H7 (cell line): ENCODE measurements at regions not wholly inside any gene's neighbourhood (a gene's known extent, or its start where the extent isn't known, plus 50 kb on each side); places are given as distances from the start of the nearest gene placed in this dataset.
A peak's percentile ranks its signal among the peaks of the same experiment; 100 is the strongest.
"Not testable (repeated sequence)": the region's sequence is repeated elsewhere in the genome, so short reads cannot be mapped to it uniquely, and the experiment has no call there.

Source experiments
- DNase-seq: peaks from one replicate; pipeline ENCODE4 v3.0.0; 2012
- H3K27me3 ChIP-seq: 2 replicates; pipeline ENCODE4 v1.6.0; 2011; ENCODE audit warnings: mild to moderate bottlenecking, low read length; ENCODE audit not compliant: control insufficient read depth, insufficient read depth
- H3K36me3 ChIP-seq: replicated peaks from 2 replicates; pipeline ENCODE4 v1.5.1; 2011; ENCODE audit warnings: low read length; ENCODE audit not compliant: control insufficient read depth, insufficient read depth
- H3K4me3 ChIP-seq: 2 replicates; pipeline ENCODE4 v1.5.1; 2011; ENCODE audit warnings: low read depth, mild to moderate bottlenecking, control low read depth, low read length, moderate library complexity; ENCODE audit not compliant: insufficient read depth

DNA sequence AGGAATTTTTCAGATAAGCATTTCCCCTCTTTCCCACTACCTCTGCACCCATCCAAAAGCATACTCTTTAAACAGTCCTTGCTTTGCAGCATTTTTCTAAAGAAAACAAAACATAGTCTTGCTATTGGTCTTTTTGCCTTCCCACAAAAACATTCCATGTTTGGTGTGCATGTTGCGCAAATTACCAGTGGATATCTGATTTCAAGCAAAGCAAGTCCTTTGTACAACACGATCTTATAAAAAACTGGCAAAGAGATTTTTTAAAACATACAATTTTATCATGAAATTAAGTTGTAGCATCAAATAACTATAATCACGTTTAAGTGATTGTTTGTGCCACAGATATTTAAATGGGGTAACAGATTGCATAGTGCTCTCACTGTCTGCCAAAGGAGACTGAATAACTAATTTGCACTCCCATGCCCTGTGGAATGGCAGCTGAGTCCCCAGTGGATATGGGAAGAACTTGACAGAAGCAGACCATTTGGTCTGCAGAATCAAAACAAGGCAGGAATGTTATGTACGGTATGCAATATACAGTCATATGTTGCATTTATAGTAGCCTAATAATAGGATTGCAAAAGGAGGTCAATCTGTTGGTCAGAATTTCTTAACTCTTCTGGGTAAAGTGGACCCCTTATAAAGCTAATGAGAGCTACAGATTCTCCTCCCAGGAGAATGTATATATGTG is 285.7 kb downstream of the TBC1D4 start:
- DNase-seq: no peak
- Histone ChIP-seq H3K4me3 (no peak overlapping the region), H3K27me3 (no peaks in the 10 kb centered on the region), H3K36me3 (no peaks in the 10 kb centered on the region)

DNA sequence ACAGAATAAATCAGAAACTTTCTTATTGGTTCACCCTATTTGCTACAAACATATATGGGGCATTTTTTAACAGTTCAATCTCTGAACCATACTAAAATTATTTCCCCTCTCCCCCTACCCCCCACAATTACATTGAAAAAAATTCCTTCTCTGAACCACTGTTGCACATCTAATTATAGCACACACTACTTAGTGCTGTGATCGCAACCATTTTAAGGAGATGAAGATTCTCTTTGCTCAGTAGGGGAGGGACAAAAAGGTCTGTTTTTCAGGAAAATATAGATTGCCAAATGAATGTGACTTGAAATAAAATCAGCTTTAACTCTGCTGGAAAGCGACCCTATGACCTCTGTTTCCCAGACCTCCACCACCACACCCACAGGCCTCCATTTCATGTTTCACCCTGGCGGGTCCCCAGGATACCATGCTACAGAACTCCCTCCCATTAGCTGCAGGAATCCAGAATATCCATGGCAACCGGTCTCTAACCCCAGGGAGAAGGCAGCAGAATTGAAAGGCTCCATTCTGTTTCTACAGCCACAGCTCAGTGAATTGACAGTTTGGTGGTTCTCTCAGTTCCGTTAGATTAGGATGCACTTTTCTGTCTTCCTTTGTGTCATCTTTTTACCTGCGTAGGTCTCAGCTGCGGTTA is 286.3 kb downstream of the TBC1D4 start:
- no peak overlapping the region for H3K4me3 ChIP-seq
- H3K27me3 ChIP-seq: no peaks in the 10 kb centered on the region
- no peaks in the 10 kb centered on the region for H3K36me3 ChIP-seq
- peak; percentile 16 for DNase-seq

DNA sequence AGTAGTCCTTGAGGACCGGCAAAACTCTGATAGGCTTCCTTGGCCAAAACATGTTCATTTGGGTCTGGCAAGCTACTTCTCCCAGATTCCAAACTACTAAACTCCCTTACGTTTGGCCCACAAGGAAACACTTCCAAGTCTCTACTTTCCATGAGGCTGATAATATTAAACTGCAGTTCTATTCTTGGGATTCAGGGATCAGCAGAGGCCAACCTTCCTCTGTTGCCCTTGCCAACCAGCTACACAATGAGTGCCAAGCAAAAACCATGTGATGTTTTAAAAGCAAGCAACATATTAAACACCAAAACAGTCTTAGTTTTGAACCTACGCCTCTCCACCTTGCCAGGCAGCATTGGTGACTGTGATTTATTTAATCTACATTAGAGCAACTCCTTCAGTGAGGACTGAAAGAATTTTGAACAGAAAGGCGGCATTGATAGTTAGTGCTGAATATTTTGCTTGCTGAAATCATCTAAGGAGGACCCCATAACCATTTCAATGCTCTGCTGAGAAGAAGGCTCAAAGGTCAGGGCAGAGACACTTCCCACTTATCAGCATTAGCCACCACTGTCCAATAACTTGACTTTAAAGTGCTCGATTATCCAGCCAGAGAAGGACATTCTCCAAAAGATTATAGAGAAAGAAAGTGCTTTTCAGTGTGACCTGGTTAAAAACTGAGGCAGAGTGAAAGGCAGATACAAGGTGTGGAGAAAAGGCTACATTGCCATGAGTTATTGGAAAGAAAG is 287.1 kb downstream of the TBC1D4 start:
- Histone ChIP-seq H3K4me3 (no peak overlapping the region), H3K36me3 (no peaks in the 10 kb centered on the region), H3K27me3 (no peaks in the 10 kb centered on the region)
- DNase-seq: no peak

DNA sequence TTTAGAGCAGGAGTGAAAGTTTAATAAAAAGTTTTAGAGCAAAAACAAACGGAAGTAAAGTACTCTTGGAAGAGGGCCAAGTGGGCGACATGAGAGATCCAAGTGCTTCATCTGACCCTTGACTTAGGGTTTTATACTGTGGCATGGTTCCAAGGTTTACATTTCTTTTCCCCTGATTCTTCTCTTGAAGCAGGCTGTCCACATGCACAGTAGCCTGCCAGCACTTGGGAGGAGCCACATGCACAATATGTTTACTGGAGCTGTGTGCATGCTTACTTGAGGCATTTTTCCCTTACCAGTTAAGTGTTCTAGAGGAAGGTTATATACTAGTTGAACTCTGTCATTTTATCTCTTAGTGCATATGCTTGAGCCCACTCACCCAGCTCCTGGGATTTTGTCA is 295.6 kb downstream of the TBC1D4 start:
- Histone ChIP-seq H3K4me3 (no peak overlapping the region), H3K36me3 (no peaks in the 10 kb centered on the region), H3K27me3 (no peaks in the 10 kb centered on the region)
- DNase-seq: no peak

DNA sequence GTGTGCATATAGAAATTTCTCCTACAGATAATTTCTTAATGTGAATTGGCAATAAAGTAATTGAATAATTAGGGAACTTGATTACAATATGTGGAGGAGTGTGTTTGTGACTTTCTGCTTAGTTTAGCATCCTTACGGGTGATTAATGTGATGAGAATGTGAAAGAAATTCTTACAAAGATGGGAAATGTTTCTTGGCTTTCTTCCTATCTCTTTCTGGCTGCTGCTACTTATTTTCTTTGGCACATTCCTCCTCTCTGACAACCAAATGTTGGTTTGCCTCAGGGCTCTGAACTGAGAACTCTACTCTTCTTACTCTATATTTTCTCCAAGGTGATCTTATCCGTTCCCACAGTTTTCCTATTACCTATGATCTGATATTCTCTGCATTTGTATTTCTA is 300.1 kb downstream of the TBC1D4 start:
- Histone ChIP-seq H3K36me3 (no peaks in the 10 kb centered on the region), H3K27me3 (no peaks in the 10 kb centered on the region), H3K4me3 (no peak overlapping the region)
- DNase-seq: no peak

DNA sequence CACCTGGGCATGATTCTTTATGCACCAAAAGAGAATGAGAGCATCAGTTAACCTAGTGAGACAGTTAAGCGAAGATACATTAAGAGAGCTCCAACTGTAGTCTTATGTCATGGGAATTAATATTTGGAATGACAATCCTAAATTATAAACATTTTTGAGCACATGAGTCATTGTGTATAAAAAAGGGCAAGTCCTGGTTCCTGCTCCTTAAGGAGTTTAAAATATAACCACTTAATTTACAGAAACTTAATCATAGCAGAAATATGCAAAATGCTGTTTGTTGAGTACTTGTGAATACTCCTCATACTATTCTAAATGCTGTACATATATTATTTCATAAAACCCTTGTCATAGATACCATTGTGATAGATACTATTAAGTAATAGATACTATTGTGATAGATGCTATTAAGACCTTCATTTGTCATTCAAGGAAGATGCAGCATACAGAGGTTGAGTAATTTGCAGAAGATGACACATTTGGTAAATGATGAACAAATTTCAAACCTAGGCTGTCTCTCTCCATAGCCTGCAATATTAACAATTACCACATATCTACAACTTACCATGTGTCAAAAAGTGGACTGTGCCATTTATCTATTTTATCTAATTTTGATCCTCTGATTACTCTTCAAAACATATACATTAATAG is 301.0 kb downstream of the TBC1D4 start:
- Histone ChIP-seq H3K4me3 (no peak overlapping the region), H3K27me3 (no peaks in the 10 kb centered on the region), H3K36me3 (no peaks in the 10 kb centered on the region)
- no peak for DNase-seq

DNA sequence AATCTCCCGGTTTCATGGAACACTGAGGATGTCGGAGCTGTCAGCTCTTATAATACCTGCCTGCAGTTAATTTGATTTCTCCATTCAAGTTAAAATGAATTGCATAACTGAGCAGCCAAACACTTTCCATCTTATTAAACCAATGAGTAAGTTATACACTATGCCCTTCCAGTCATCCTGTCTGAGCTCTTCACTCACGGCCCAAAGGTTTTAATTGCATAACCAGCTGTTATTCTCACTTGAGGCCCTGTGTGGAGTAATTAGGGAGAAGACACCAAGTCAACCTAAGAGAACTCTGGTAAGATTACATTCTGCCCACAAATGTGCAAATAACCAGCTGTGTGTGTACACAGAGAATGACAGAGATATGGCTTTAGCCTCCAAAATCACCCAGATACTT is 303.5 kb downstream of the TBC1D4 start:
- Histone ChIP-seq H3K36me3 (no peaks in the 10 kb centered on the region), H3K4me3 (no peak overlapping the region), H3K27me3 (no peaks in the 10 kb centered on the region)
- no peak for DNase-seq

DNA sequence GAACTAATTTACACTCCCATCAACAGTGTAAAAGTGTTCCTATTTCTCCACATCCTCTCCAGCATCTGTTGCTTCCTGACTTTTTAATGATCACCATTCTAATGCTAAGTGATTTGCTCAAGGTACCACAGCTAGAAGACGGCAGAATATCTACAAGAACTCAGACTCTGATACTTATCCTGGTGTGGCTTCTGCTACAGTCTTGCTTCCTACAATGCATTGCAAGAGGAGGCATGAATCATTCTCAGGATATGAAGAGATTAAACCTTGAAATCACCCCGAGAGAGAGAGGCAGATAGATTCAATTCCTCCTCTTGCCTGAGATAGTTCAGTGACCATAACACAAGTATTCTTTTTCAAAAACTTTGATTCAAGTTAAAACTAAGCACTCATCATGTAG is 306.4 kb downstream of the TBC1D4 start:
- no peak overlapping the region for H3K4me3 ChIP-seq
- DNase-seq: no peak
- H3K27me3 ChIP-seq: no peaks in the 10 kb centered on the region
- H3K36me3 ChIP-seq: no peaks in the 10 kb centered on the region

DNA sequence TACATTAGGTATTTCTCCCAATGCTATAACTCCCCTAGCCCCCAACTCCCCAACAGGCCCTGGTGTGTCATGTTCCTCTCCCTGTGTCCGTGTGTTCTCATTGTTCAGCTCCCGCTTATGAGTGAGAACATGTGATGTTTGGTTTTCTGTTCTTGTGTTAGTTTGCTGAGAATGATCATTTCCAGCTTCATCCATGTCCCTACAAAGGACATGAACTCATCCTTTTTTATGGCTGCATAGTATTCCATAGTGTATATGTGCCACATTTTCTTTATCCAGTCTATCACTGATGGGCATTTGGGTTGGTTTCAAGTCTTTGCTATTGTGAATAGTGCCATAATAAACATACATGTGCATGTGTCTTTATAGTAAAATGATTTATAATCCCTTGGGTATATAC is 306.9 kb downstream of the TBC1D4 start:
- not testable (repeated sequence) for H3K36me3 ChIP-seq, H3K4me3 ChIP-seq, H3K27me3 ChIP-seq, DNase-seq

DNA sequence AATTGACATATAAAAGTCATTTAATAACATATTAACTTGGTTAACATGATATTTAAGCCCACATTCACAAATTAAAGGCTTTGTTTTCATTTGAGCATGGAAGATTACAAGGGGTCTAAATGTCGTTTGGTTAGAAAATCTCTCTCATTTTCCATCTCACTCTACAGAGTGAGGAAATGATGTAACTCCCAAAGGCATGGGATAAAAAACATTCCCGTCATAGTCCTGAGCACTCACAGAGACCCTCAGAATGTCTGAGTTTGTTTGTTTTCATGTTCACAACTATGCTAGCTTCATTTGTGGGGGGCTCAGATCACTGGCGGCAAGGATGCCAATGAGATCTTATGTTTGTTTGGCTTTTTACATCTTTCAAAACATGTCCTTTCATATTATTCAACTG is 307.5 kb downstream of the TBC1D4 start:
- no peaks in the 10 kb centered on the region for H3K36me3 ChIP-seq
- H3K4me3 ChIP-seq: no peak overlapping the region
- DNase-seq: no peak
- H3K27me3 ChIP-seq: no peaks in the 10 kb centered on the region

DNA sequence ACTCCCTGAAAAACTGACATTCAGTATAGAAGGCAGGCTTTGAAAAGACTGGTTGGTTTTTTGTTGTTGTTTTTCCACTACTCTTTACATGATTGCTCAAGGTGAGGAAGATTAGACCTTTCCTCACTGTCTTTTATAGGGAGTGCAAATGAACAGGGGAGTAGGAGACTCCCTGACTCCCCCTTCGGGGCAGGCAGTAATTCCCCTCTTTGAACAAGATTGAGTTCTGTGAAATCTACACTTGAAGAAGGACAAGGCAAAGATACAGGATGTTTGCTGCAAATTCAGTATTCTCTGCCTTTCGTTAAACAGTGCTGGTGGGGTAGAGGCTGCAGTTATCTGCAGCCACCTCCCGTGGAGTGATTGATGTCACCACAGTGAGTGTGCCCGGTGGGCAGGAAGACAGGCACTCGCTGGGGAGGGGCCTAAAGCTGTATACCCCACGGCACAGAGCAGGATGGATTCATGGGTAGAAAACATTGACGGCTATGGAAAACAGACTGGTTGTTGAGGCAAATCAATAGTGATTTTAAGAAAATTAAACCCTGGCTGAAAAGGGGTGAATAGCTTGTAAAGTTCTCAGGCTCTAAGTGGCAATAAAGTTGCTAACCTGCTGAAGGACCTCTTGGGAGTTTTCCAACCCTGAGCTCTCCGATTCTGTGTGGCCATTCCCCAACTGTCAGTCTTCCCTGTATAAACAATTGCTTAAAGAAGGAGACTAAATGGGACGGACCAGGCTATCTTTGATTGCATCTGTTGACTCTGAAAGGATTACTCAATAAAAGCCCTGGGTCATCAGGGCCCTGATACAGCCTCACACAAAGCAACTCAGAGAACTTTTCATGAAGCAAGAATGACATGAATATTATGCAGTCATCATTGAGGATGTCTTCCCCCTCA is 308.3 kb downstream of the TBC1D4 start:
- H3K4me3 ChIP-seq: no peak overlapping the region
- peak; percentile 1 for DNase-seq
- no peaks in the 10 kb centered on the region for H3K27me3 ChIP-seq
- no peaks in the 10 kb centered on the region for H3K36me3 ChIP-seq

DNA sequence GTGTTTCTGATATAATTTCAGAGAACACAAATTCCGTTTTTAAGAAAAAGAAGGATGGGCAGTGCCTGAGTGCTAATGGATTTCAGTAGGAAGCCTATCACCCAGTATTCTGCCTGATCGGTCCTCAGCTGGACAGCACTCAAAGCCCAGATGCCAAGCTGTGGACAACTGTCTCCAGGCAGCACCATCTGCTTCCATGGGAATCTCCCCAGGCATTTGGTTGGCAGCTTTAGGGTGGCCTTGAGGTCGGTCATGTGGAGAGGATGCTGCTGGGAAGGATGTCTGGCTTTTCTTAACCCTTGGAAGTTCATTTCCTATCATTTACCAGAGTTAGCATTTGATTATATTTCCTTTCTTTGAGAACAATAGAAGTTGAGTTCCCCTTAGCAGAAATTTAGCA is 311.7 kb downstream of the TBC1D4 start:
- no peak for DNase-seq
- no peak overlapping the region for H3K4me3 ChIP-seq
- H3K27me3 ChIP-seq: no peaks in the 10 kb centered on the region
- no peaks in the 10 kb centered on the region for H3K36me3 ChIP-seq

DNA sequence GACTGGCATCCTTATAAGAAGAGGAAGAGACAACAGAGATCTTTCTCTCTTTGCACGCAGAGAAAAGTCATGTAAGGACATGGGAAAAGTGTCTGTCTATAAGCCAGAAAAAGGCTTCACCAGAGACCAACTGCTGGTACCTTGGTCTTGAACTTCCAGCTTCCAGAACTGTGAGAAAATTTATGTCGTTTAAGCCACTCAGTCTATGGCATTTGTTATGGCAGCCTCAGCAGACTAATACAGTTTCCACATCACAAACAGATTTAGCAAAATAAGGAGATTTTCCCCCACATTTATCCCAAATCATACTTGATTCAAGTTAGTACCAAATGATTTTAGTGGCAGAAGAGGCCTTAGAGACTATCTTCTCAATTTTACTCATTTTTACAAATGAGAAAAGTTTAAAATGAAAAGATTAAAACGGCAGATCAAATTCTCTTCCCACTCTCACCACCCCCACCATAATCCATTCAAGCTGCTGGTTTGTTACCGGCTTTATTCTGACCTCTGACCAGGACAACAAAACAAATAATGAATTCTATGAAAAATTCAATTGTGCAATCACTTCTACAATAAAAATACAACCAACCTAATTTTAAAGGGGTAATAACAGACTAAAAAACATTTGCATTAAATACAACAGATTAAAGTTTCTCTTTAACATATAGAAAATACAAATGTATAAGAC is 316.3 kb downstream of the TBC1D4 start:
- no peak for DNase-seq
- Histone ChIP-seq H3K27me3 (no peaks in the 10 kb centered on the region), H3K36me3 (no peaks in the 10 kb centered on the region), H3K4me3 (no peak overlapping the region)

DNA sequence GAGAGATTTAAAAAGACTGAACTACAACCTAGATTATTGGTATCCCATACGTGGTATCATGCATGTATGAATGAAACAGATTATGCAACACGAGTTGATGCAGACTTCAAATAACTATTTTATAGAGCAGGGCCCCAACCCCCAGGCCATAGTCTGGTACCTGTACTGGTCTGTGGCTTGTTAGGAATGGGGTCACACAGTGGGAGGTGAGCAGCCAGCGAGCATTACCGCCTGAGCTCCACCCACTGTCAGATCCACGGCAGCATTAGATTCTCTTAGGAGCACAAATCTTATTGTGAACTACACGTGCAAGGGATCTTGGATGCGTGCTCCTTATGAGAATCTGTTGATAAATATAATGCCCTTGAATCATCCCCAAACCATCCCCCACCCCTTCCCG is 320.2 kb downstream of the TBC1D4 start:
- Histone ChIP-seq H3K36me3 (no peaks in the 10 kb centered on the region), H3K27me3 (no peaks in the 10 kb centered on the region), H3K4me3 (no peak overlapping the region)
- DNase-seq: peak; percentile 2
